HepG2 (cell line): ENCODE measurements at regions not wholly inside any gene's neighbourhood (a gene's known extent, or its start where the extent isn't known, plus 50 kb on each side); places are given as distances from the start of the nearest gene placed in this dataset.

Source experiments
- ATAC-seq: fragments of 200-7000 bp; cut with Tn5 transposase; 3 replicates; pipeline ENCODE4 v1.9.1; 2020; ENCODE audit warnings: mild to moderate bottlenecking, moderate library complexity
- BruUV-seq: library from RNA; stranded (reverse); fragments of 400-500 nt; replicated peaks from 2 replicates; lab custom pipeline; 2021; lab: Mats Ljungman, UMichigan
- CTCF ChIA-PET: fragments of 300-600 bp; formaldehyde crosslinking; extraction: SDS; loops from one replicate; lab custom pipeline; 2021; ENCODE audit warnings: low total read pairs, inconsistent platforms, low intra/inter-chr PET ratio; lab: Yijun Ruan, JAX
- POLR2A ChIA-PET: fragments of 350-600 bp; sonication (Branson Sonifier 250); formaldehyde crosslinking; loops from one replicate; lab custom pipeline; 2020; ENCODE audit warnings: antibody characterized with exemption, inconsistent platforms; lab: Yijun Ruan, JAX
- DNase-seq: peaks from one replicate; pipeline ENCODE4 v3.0.0-alpha.2; 2015; ENCODE audit warnings: low spot score
- FAIRE-seq: peaks from 3 replicates; lab custom pipeline; 2011; peaks lifted over from hg19 to GRCh38; lab: Jason Lieb, UNC
- H2AFZ ChIP-seq: one replicate; pipeline ENCODE4 v1.6.1; 2011; ENCODE audit warnings: low read length, inconsistent platforms
- H3K27ac ChIP-seq: fragments of 300-600 bp; 3 replicates; pipeline ENCODE4 v1.8.0; 2011; ENCODE audit warnings: mixed run types, mild to moderate bottlenecking, mixed read lengths, low read length, inconsistent platforms; ENCODE audit not compliant: insufficient read depth; ENCODE audit errors: extremely low read length
- H3K27me3 ChIP-seq, 2 experiments: fragments of 200-600 bp in 1 of 2; 2 replicates in 1 of 2; 3 replicates in 1 of 2; pipeline versions ENCODE4 v1.6.0 to v1.8.0; 2011; ENCODE audit warnings: low read length in 2 of 2, mild to moderate bottlenecking in 2 of 2, moderate library complexity in 2 of 2, inconsistent platforms in 1 of 2; ENCODE audit not compliant: insufficient read depth in 2 of 2, control insufficient read depth in 1 of 2
- H3K36me3 ChIP-seq, 2 experiments: fragments of 200-600 bp in 1 of 2; replicated peaks in 1 of 2; 2 replicates in 1 of 2; 3 replicates in 1 of 2; pipeline versions ENCODE4 v1.5.1 to v1.8.0; 2011; ENCODE audit warnings: low read length in 2 of 2, inconsistent platforms in 1 of 2; ENCODE audit not compliant: insufficient read depth in 2 of 2, control insufficient read depth in 1 of 2
- H3K4me1 ChIP-seq: 2 replicates; pipeline ENCODE4 v1.5.1; 2012; ENCODE audit warnings: low read length, inconsistent platforms; ENCODE audit not compliant: insufficient read depth
- H3K4me2 ChIP-seq: 2 replicates; pipeline ENCODE4 v1.6.0; 2011; ENCODE audit warnings: low read depth, low read length, inconsistent platforms
- H3K4me3 ChIP-seq, 3 experiments: fragments of 200-600 bp in 1 of 3; sonication (generic), shearing (Covaris generic) in 1 of 3; replicated peaks in 1 of 3; 2 replicates each; pipeline ENCODE4 v1.5.1; 2011 to 2016; ENCODE audit warnings: low read length in 3 of 3, inconsistent platforms in 2 of 3, low read depth in 2 of 3, mild to moderate bottlenecking in 2 of 3, control low read depth in 1 of 3, mixed read lengths in 1 of 3; ENCODE audit not compliant: insufficient read depth in 1 of 3
- H3K79me2 ChIP-seq: one replicate; pipeline ENCODE4 v1.6.1; 2011; ENCODE audit warnings: low read length, inconsistent platforms; ENCODE audit not compliant: insufficient read depth
- H3K9ac ChIP-seq: 2 replicates; pipeline ENCODE4 v1.6.0; 2011; ENCODE audit warnings: mild to moderate bottlenecking, low read depth, low read length, inconsistent platforms; ENCODE audit not compliant: insufficient read depth
- H3K9me3 ChIP-seq: 2 replicates; pipeline ENCODE4 v1.5.1; 2012; ENCODE audit warnings: mild to moderate bottlenecking, low read length
- H4K20me1 ChIP-seq: 2 replicates; pipeline ENCODE4 v1.6.0; 2011; ENCODE audit warnings: inconsistent platforms, mild to moderate bottlenecking, low read length, moderate library complexity; ENCODE audit not compliant: insufficient read depth
- ARNT ChIP-seq: fragments of 450-650 bp; IDR thresholded peaks from 2 replicates; pipeline ENCODE4 v1.6.1; 2017
- DNMT3B ChIP-seq: conservative IDR thresholded peaks from 2 replicates; pipeline ENCODE4 v1.6.1; 2016; ENCODE audit warnings: missing biosample characterization, control low read depth
- E2F1 ChIP-seq: sonication (generic); formaldehyde crosslinking; IDR thresholded peaks from 2 replicates; pipeline ENCODE4 v1.5.0; 2020; ENCODE audit warnings: missing genetic modification reagents
- KLF13 ChIP-seq: sonication (generic); formaldehyde crosslinking; IDR thresholded peaks from 2 replicates; pipeline ENCODE4 v1.4.0; 2020; ENCODE audit warnings: mild to moderate bottlenecking, missing genetic modification reagents
- ZNF124 ChIP-seq: sonication (generic); formaldehyde crosslinking; IDR thresholded peaks from 2 replicates; pipeline ENCODE4 v1.4.0; 2020; ENCODE audit warnings: missing genetic modification reagents
- ZNF891 ChIP-seq: sonication (generic); formaldehyde crosslinking; IDR thresholded peaks from 2 replicates; pipeline ENCODE4 v1.5.0; 2020; ENCODE audit warnings: mild to moderate bottlenecking, missing genetic modification reagents
- WGBS: methylation state at CpG from one replicate; pipeline ENCODE4 v1.1.6; 2017; ENCODE audit warnings: low lambda C conversion rate; 5-methylcytosine and 5-hydroxymethylcytosine counted together
- in situ Hi-C: cut with HindIII; loops from 2 replicates; pipeline ENCODE4 v1.10.0; 2017; ENCODE audit warnings: low pct_unique_long_range_greater_than_20kb; ENCODE audit not compliant: extremely low pct_ligation_motif_present
- intact Hi-C: fragments of 100-400 bp; cut with micrococcal nuclease; formaldehyde crosslinking; loops from one replicate; pipeline ENCODE4 v1.10.0; 2022; ENCODE audit not compliant: unreplicated experiment

GRCh38 chr10:25120188-25120587 lies 54.6 kb upstream of the GPR158 start:
- no peak overlapping the region for H3K27ac ChIP-seq
- no peaks in the 10 kb centered on the region for H4K20me1 ChIP-seq
- no peak for TF ChIP-seq ZNF891 (CRISPR knock-in tag)
- no peak for TF ChIP-seq ARNT
- TF ChIP-seq E2F1 (CRISPR knock-in tag), result no peak
- no peak for TF ChIP-seq DNMT3B
- no peak for TF ChIP-seq ZNF124 (CRISPR knock-in tag)
- no peak for TF ChIP-seq KLF13 (CRISPR knock-in tag)
- ATAC-seq (no peak), FAIRE-seq (no peak), DNase-seq (no peak)
- ChIA-PET CTCF (interaction anchor here (0.6 kb wide), 1 partner anchor 580 kb away, joined by 3 read pairs; no protein-coding TSS in a partner anchor), POLR2A (no interaction called here)
- no TSS peak for BruUV-seq
- H3K9me3 ChIP-seq, result no peaks in the 10 kb centered on the region
- WGBS, result 17% methylated on average over 3 of the region's 3 CpGs
- no peak overlapping the region for H3K4me3 ChIP-seq
- intact Hi-C loops (no loop called here), in situ Hi-C loops (no loop called here)
- no peaks in the 10 kb centered on the region; a peak in 1 of 5 replicates for H3K27me3 ChIP-seq
- H3K79me2 ChIP-seq, result no peaks in the 10 kb centered on the region
- H2AFZ ChIP-seq, result no peak overlapping the region
- H3K4me1 ChIP-seq, result no peaks in the 10 kb centered on the region
- no peak overlapping the region for H3K9ac ChIP-seq
- no peaks in the 10 kb centered on the region for H3K36me3 ChIP-seq
- H3K4me2 ChIP-seq, result no peak overlapping the region
